ENCODE measurements at regions not wholly inside any gene's neighbourhood (a gene's known extent, or its start where the extent isn't known, plus 50 kb on each side); places are given as distances from the start of the nearest gene placed in this dataset.

DNA sequence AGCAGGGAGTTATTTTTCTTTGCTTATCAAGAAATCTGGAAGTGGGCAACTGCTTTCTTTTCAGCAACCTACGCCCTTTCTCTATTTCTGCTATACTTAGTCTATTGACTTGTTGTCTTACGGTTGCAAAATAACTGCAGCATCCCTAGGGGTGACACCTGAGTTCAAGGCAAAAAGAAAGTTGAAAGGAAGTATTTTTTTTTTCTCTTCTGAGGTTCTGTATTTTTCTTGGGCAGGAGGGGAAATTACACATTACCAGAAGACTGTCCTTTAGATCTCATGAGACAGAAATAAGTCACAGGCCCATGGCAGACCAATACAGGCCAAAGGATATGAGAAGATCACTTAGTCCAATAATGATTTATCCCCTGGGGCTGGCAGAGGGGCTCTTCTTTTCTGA, 204.7 kb upstream of the CASK start:
- no peak overlapping the region for H3K4me3 ChIP-seq (ENCODE audit: control insufficient read depth in 1 of 2, extremely low read depth in 1 of 2, low read length in 1 of 2)
- peak overlapping the region; percentile 47 to 79 for H3K27ac Mint-ChIP-seq
- DNase-seq (peak in 1 of 35 experiments; percentile 19), ATAC-seq (replicated peaks in 1 of 4) (peak; percentile 34 to 70 (median 68))
- no CpG with 5 or more reads among the region's 2 CpGs for WGBS (ENCODE audit: insufficient coverage)
- peaks cover 0 to 11% of the 10 kb centered on the region in 2 donors for H3K27me3 Mint-ChIP-seq
- H3K27me3 ChIP-seq (replicated peaks in 1 of 2; ENCODE audit: control insufficient read depth in 2 of 2, extremely low read depth in 1 of 2, insufficient read depth in 2 of 2, low read length in 1 of 2) = no peaks in the 10 kb centered on the region
- peak overlapping the region; percentile 1 to 39 (median 4) for H3K4me3 Mint-ChIP-seq
- H3K9me3 ChIP-seq = no peaks in the 10 kb centered on the region
- peaks cover 0 to 7% of the 10 kb centered on the region in 2 experiments for H3K4me1 ChIP-seq (ENCODE audit: control insufficient read depth in 1 of 2, extremely low read depth in 1 of 2, insufficient read depth in 2 of 2, low read length in 2 of 2)
- peak overlapping the region; percentile 64 for H3K27ac ChIP-seq (ENCODE audit: low read length)
- peaks cover 31 to 54% (median 45%) of the 10 kb centered on the region in 3 donors for H3K4me1 Mint-ChIP-seq
- ChIA-PET CTCF (no interaction called here), POLR2A (no interaction called here)
- H3K36me3 Mint-ChIP-seq = no peaks in the 10 kb centered on the region
- H3K9me3 Mint-ChIP-seq = no peaks in the 10 kb centered on the region
- H3K36me3 ChIP-seq (ENCODE audit: control insufficient read depth in 2 of 2, extremely low read depth in 1 of 2, insufficient read depth in 1 of 2, low read length in 1 of 2) = no peaks in the 10 kb centered on the region

DNA sequence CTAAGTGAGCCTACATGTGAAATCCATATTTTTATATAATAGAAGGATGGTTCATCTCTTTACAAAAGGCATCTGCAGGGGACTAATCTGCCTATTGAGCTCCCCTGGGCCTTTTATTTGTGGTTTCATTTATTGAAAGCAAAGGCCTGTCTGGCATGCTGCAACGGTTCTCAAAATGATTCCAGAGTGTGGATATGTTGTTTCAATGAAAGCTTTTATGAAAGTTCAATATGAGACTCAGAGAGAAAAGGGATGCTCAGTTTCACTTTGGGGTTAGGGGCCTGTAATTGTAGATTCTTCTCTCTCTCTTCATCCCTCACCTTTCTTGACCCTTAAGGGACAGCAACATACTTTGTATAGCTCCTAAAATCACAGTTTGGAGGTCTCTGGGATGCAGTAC, 204.2 kb upstream of the CASK start:
- peaks cover 31 to 50% (median 42%) of the 10 kb centered on the region in 3 donors for H3K4me1 Mint-ChIP-seq
- peaks cover 0 to 8% of the 10 kb centered on the region in 2 donors for H3K27me3 Mint-ChIP-seq
- ATAC-seq (replicated peaks in 1 of 4) (no peak), DNase-seq (no peak)
- Histone ChIP-seq H3K4me1 (ENCODE audit: control insufficient read depth in 1 of 2, extremely low read depth in 1 of 2, insufficient read depth in 2 of 2, low read length in 2 of 2) (peaks cover 0 to 7% of the 10 kb centered on the region in 2 experiments), H3K36me3 (ENCODE audit: control insufficient read depth in 2 of 2, extremely low read depth in 1 of 2, insufficient read depth in 1 of 2, low read length in 1 of 2) (no peaks in the 10 kb centered on the region), H3K4me3 (ENCODE audit: control insufficient read depth in 1 of 2, extremely low read depth in 1 of 2, low read length in 1 of 2) (no peak overlapping the region), H3K9me3 (no peaks in the 10 kb centered on the region), H3K27me3 (replicated peaks in 1 of 2; ENCODE audit: control insufficient read depth in 2 of 2, extremely low read depth in 1 of 2, insufficient read depth in 2 of 2, low read length in 1 of 2) (no peaks in the 10 kb centered on the region), H3K27ac (ENCODE audit: low read length) (peak overlapping the region; percentile 64)
- H3K9me3 Mint-ChIP-seq = no peaks in the 10 kb centered on the region
- no peaks in the 10 kb centered on the region for H3K36me3 Mint-ChIP-seq
- ChIA-PET CTCF (interaction anchor here in 1 of 2 donors (0.6 kb wide), 1 partner anchor 548 kb away, joined by 4 read pairs; no protein-coding TSS in a partner anchor), POLR2A (no interaction called here)
- H3K4me3 Mint-ChIP-seq = peak overlapping the region in 1 of 3 donors; percentile 1
- H3K27ac Mint-ChIP-seq = peak overlapping the region; percentile 47 to 79
- no CpG with 5 or more reads among the region's 1 CpG for WGBS (ENCODE audit: insufficient coverage)

DNA sequence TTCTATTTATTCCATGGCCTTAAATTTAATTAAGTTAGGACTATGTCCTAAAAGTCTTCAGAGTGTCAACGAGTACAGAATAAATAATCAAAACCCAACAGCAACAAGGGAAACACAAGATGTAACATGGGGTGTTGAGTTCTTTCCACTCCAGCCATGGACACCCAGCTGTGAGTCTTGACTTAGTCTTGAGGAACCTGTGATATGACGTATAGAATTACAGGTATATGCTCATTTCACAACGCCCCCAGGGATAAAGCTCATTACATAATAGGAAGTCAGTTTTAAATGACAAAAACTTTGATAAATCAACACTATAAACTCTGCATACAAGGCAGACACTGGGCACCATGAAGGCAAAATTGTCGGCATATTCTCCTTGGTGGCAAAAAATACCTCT, 200.0 kb upstream of the CASK start:
- H3K9me3 Mint-ChIP-seq = no peaks in the 10 kb centered on the region
- peaks cover 0 to 6% of the 10 kb centered on the region in 2 donors for H3K27me3 Mint-ChIP-seq
- no peaks in the 10 kb centered on the region for H3K36me3 Mint-ChIP-seq
- DNase-seq (no peak), ATAC-seq (replicated peaks in 1 of 4) (no peak)
- Histone ChIP-seq H3K9me3 (no peaks in the 10 kb centered on the region), H3K4me1 (ENCODE audit: control insufficient read depth in 1 of 2, extremely low read depth in 1 of 2, insufficient read depth in 2 of 2, low read length in 2 of 2) (peaks cover 0 to 5% of the 10 kb centered on the region in 2 experiments), H3K27ac (ENCODE audit: low read length) (no peak overlapping the region), H3K27me3 (replicated peaks in 1 of 2; ENCODE audit: control insufficient read depth in 2 of 2, extremely low read depth in 1 of 2, insufficient read depth in 2 of 2, low read length in 1 of 2) (no peaks in the 10 kb centered on the region), H3K4me3 (ENCODE audit: control insufficient read depth in 1 of 2, extremely low read depth in 1 of 2, low read length in 1 of 2) (no peak overlapping the region), H3K36me3 (ENCODE audit: control insufficient read depth in 2 of 2, extremely low read depth in 1 of 2, insufficient read depth in 1 of 2, low read length in 1 of 2) (no peaks in the 10 kb centered on the region)
- CTCF ChIA-PET = no interaction called here
- POLR2A ChIA-PET = no interaction called here
- WGBS (ENCODE audit: insufficient coverage) = no CpG with 5 or more reads among the region's 4 CpGs
- peaks cover 12 to 22% (median 12%) of the 10 kb centered on the region in 3 donors for H3K4me1 Mint-ChIP-seq
- no peak overlapping the region for H3K4me3 Mint-ChIP-seq
- no peak overlapping the region for H3K27ac Mint-ChIP-seq

DNA sequence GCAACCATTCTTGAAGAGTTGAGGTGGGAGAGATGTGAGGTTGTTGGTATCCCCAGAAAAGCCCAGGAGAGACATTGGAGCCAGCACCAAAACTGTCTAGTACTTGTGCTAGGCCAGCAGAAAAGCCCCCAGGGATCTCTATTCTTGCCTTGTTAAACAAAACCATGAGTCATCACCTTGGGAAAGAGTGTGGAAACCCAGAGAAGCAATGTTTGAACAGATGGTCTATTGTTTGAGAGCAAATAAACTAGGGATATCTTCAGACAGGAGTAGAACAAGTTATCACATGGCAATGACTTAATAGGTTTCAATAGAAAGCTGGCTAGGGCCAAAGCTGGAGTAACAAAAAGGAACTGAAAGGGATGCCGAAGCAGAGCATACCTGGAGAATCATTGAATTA, 195.7 kb upstream of the CASK start:
- no CpG with 5 or more reads among the region's 1 CpG for WGBS (ENCODE audit: insufficient coverage)
- H3K27me3 ChIP-seq (replicated peaks in 1 of 2; ENCODE audit: control insufficient read depth in 2 of 2, extremely low read depth in 1 of 2, insufficient read depth in 2 of 2, low read length in 1 of 2) = no peaks in the 10 kb centered on the region
- Mint-ChIP-seq H3K4me1 (no peaks in the 10 kb centered on the region), H3K4me3 (no peak overlapping the region), H3K27ac (no peak overlapping the region), H3K9me3 (peaks cover 0 to 4% (median 0%) of the 10 kb centered on the region in 3 donors), H3K36me3 (no peaks in the 10 kb centered on the region), H3K27me3 (peaks cover 0 to 10% of the 10 kb centered on the region in 2 donors)
- no peaks in the 10 kb centered on the region for H3K36me3 ChIP-seq (ENCODE audit: control insufficient read depth in 2 of 2, extremely low read depth in 1 of 2, insufficient read depth in 1 of 2, low read length in 1 of 2)
- H3K4me1 ChIP-seq (ENCODE audit: control insufficient read depth in 1 of 2, extremely low read depth in 1 of 2, insufficient read depth in 2 of 2, low read length in 2 of 2) = no peaks in the 10 kb centered on the region
- POLR2A ChIA-PET = no interaction called here
- H3K4me3 ChIP-seq (ENCODE audit: control insufficient read depth in 1 of 2, extremely low read depth in 1 of 2, low read length in 1 of 2) = no peak overlapping the region
- CTCF ChIA-PET = no interaction called here
- H3K27ac ChIP-seq (ENCODE audit: low read length) = no peak overlapping the region
- ATAC-seq (replicated peaks in 1 of 4) (no peak), DNase-seq (no peak)
- no peaks in the 10 kb centered on the region for H3K9me3 ChIP-seq

DNA sequence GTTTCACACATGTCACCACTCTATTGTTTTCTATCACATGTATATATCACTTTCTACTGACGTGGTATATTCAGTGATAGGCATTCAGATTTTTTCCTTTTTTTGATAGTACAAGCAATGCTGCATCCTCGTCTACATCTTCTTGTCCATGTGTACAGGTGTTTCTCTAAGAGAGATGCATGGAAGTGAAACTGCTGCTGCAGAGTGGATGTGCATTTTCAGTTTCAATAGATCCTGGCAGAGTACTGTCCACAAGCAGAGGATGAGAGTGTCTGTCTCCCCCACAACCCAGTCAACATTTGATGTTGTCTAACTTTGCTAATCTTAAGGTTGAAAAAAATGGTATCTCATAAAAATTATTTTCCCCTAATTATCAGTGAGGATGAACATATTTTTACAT, 194.0 kb upstream of the CASK start:
- peaks cover 0 to 11% of the 10 kb centered on the region in 2 donors for H3K27me3 Mint-ChIP-seq
- no peak overlapping the region for H3K27ac ChIP-seq (ENCODE audit: low read length)
- H3K4me3 Mint-ChIP-seq = no peak overlapping the region
- POLR2A ChIA-PET = no interaction called here
- H3K27me3 ChIP-seq (replicated peaks in 1 of 2; ENCODE audit: control insufficient read depth in 2 of 2, extremely low read depth in 1 of 2, insufficient read depth in 2 of 2, low read length in 1 of 2) = no peaks in the 10 kb centered on the region
- no peaks in the 10 kb centered on the region for H3K4me1 Mint-ChIP-seq
- H3K4me1 ChIP-seq (ENCODE audit: control insufficient read depth in 1 of 2, extremely low read depth in 1 of 2, insufficient read depth in 2 of 2, low read length in 2 of 2) = no peaks in the 10 kb centered on the region
- WGBS (ENCODE audit: insufficient coverage) = no CpG with 5 or more reads among the region's 2 CpGs
- no peak overlapping the region for H3K4me3 ChIP-seq (ENCODE audit: control insufficient read depth in 1 of 2, extremely low read depth in 1 of 2, low read length in 1 of 2)
- DNase-seq (no peak), ATAC-seq (replicated peaks in 1 of 4) (no peak)
- H3K9me3 Mint-ChIP-seq = peaks cover 0 to 6% (median 0%) of the 10 kb centered on the region in 3 donors
- no peaks in the 10 kb centered on the region for H3K36me3 Mint-ChIP-seq
- CTCF ChIA-PET = no interaction called here
- no peak overlapping the region for H3K27ac Mint-ChIP-seq
- H3K9me3 ChIP-seq = no peaks in the 10 kb centered on the region
- no peaks in the 10 kb centered on the region for H3K36me3 ChIP-seq (ENCODE audit: control insufficient read depth in 2 of 2, extremely low read depth in 1 of 2, insufficient read depth in 1 of 2, low read length in 1 of 2)

DNA sequence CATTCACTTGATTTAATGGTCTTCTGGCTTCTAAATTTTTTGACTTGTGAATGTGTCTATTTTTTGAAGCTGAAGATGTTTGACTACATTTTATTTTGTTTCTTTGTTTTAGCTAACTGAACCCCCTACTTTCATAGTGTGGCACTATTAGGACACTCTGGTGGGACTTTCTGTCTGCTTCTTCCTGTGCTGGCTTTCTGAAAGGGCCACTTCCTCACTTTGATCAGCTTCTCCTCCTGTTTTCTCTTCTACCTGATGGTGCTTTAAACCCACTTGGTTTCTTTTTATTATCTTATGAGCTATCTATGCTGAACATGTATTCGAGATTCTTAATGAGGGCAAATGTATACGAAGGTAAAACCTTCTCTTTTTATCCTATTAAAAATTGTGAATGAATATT, 186.1 kb upstream of the CASK start:
- Histone ChIP-seq H3K36me3 (ENCODE audit: control insufficient read depth in 2 of 2, extremely low read depth in 1 of 2, insufficient read depth in 1 of 2, low read length in 1 of 2) (no peaks in the 10 kb centered on the region), H3K27me3 (replicated peaks in 1 of 2; ENCODE audit: control insufficient read depth in 2 of 2, extremely low read depth in 1 of 2, insufficient read depth in 2 of 2, low read length in 1 of 2) (no peaks in the 10 kb centered on the region), H3K9me3 (no peaks in the 10 kb centered on the region), H3K27ac (ENCODE audit: low read length) (no peak overlapping the region), H3K4me1 (ENCODE audit: control insufficient read depth in 1 of 2, extremely low read depth in 1 of 2, insufficient read depth in 2 of 2, low read length in 2 of 2) (peaks cover 0 to 4% of the 10 kb centered on the region in 2 experiments), H3K4me3 (ENCODE audit: control insufficient read depth in 1 of 2, extremely low read depth in 1 of 2, low read length in 1 of 2) (no peak overlapping the region)
- Mint-ChIP-seq H3K4me1 (peaks cover 8 to 34% (median 14%) of the 10 kb centered on the region in 3 donors), H3K36me3 (no peaks in the 10 kb centered on the region), H3K4me3 (peak overlapping the region in 1 of 3 donors; percentile 10), H3K27ac (peak overlapping the region; percentile 59 to 65), H3K27me3 (peaks cover 0 to 13% of the 10 kb centered on the region in 2 donors), H3K9me3 (peaks cover 0 to 5% (median 0%) of the 10 kb centered on the region in 3 donors)
- CTCF ChIA-PET = no interaction called here
- POLR2A ChIA-PET = interaction anchor here in 1 of 2 donors (0.6 kb wide), 1 partner anchor 587 kb away, joined by 8 read pairs; no protein-coding TSS in a partner anchor
- peak in 2 of 4 experiments; percentile 55 to 56 for ATAC-seq (replicated peaks in 1 of 4)
- WGBS (ENCODE audit: insufficient coverage) = no CpG with 5 or more reads among the region's 2 CpGs
- DNase-seq = peak in 1 of 35 experiments; percentile 5
